ENCODE measurements at regions not wholly inside any gene's neighbourhood (a gene's known extent, or its start where the extent isn't known, plus 50 kb on each side); places are given as distances from the start of the nearest gene placed in this dataset.

DNA sequence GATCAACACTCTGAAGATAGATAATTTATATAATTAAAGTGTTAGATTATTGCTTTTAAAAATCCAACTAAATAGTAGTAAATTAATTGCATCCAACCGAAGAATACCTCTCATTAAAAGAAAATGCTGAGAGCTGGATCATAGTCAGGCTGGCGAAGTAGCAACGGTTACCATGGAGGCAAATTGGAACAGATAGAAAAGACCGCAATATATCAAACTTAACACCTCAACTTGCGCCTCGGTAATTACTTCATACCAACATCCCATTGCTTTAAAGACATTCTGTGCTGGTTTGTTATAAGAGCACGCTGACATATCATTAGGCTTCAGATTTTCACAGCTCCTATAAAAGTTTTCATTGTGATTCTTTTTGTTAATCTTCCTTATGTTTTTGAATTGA is 183.8 kb upstream of the ZC3H15 start:
- Histone ChIP-seq H3K27me3 (no peaks in the 10 kb centered on the region), H3K4me1 (no peaks in the 10 kb centered on the region), H3K36me3 (no peaks in the 10 kb centered on the region), H3K27ac (no peak overlapping the region), H3K9me3 (no peaks in the 10 kb centered on the region), H3K4me3 (no peak overlapping the region)
- no peak for DNase-seq (ENCODE audit: extremely low spot score in 2 of 2)
- intact Hi-C loops (cut with DNase I): no loop called here
- TF ChIP-seq POLR2A (IDR thresholded peaks at IDR 0.05) (no peak), POLR2AphosphoS5 (IDR thresholded peaks at IDR 0.05; ENCODE audit: insufficient read depth in 1 of 2, low read depth in 1 of 2) (no peak)
- TF ChIP-seq, protein P1, sequence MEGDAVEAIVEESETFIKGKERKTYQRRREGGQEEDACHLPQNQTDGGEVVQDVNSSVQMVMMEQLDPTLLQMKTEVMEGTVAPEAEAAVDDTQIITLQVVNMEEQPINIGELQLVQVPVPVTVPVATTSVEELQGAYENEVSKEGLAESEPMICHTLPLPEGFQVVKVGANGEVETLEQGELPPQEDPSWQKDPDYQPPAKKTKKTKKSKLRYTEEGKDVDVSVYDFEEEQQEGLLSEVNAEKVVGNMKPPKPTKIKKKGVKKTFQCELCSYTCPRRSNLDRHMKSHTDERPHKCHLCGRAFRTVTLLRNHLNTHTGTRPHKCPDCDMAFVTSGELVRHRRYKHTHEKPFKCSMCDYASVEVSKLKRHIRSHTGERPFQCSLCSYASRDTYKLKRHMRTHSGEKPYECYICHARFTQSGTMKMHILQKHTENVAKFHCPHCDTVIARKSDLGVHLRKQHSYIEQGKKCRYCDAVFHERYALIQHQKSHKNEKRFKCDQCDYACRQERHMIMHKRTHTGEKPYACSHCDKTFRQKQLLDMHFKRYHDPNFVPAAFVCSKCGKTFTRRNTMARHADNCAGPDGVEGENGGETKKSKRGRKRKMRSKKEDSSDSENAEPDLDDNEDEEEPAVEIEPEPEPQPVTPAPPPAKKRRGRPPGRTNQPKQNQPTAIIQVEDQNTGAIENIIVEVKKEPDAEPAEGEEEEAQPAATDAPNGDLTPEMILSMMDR (IDR thresholded peaks at IDR 0.05): no peak

DNA sequence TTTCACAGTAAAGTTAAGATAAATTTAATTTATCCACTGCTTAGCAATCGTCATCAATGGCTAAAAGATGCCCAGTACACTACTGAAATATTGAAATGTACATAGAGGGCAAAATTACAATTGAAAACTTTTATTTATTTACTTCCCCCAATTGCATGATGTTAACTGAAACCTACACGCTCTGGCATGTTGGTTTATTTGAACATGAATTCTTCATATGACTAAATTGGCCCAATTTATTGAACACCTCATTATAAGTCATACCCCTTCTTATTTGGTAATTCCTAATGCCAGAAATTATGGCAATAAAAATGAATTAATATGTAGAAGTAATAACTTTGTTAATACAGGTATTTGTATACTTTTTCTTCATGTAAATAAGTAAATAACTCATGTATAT is 183.0 kb upstream of the ZC3H15 start:
- Histone ChIP-seq H3K4me1 (no peaks in the 10 kb centered on the region), H3K4me3 (no peak overlapping the region), H3K27me3 (no peaks in the 10 kb centered on the region), H3K27ac (no peak overlapping the region), H3K9me3 (no peaks in the 10 kb centered on the region), H3K36me3 (no peaks in the 10 kb centered on the region)
- no peak for DNase-seq (ENCODE audit: extremely low spot score in 2 of 2)
- TF ChIP-seq POLR2A (IDR thresholded peaks at IDR 0.05): no peak
- no peak for TF ChIP-seq POLR2AphosphoS5 (IDR thresholded peaks at IDR 0.05; ENCODE audit: insufficient read depth in 1 of 2, low read depth in 1 of 2)
- TF ChIP-seq, protein P1 (IDR thresholded peaks at IDR 0.05): no peak
- intact Hi-C loops (cut with DNase I): no loop called here

DNA sequence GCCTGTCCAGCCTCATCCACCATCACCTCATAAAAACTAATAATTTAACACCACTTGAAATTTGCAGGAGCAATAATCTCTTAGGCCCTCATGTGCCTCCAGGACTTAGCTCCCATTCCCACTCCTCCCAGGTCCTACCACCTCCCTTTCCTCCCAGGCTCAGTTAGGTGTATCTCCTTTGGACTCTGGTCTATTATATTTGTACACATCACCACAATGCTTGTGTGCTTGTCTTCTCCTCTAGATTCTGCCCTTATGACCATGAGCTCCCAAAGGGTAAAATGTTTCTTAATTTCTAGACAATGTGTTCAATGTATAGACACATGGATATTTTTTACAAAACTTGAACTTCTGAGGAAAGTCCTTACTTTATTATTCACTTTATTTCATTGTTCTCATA is 182.0 kb upstream of the ZC3H15 start:
- no peaks in the 10 kb centered on the region for H3K9me3 ChIP-seq
- H3K27me3 ChIP-seq: no peaks in the 10 kb centered on the region
- H3K4me1 ChIP-seq: no peaks in the 10 kb centered on the region
- intact Hi-C loops (cut with DNase I): no loop called here
- TF ChIP-seq POLR2AphosphoS5 (IDR thresholded peaks at IDR 0.05; ENCODE audit: insufficient read depth in 1 of 2, low read depth in 1 of 2): no peak
- no peak overlapping the region for H3K27ac ChIP-seq
- no peak overlapping the region for H3K4me3 ChIP-seq
- no peak for DNase-seq (ENCODE audit: extremely low spot score in 2 of 2)
- no peaks in the 10 kb centered on the region for H3K36me3 ChIP-seq

DNA sequence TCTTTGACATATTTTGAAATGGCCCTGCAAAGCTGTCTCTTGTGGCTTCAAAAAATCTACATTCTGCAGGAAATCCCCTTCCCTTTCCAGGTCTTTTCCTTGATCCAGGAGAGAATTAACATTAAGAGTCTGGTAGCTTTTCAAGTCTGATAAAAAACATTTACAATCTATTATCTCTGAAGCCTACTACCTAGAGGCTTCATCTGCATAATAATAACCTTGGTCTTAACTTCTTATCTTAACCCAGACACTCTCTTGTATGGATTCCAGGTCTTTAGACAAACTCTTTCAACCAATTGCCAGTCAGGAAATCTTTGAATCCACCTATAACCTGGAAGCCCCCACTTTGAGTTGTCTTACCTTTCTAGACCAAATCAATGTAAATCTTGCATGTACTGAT is 179.3 kb upstream of the ZC3H15 start:
- Histone ChIP-seq H3K9me3 (no peaks in the 10 kb centered on the region), H3K27me3 (no peaks in the 10 kb centered on the region), H3K4me3 (no peak overlapping the region), H3K36me3 (no peaks in the 10 kb centered on the region), H3K27ac (no peak overlapping the region), H3K4me1 (no peaks in the 10 kb centered on the region)
- TF ChIP-seq, protein P1 (IDR thresholded peaks at IDR 0.05): no peak
- TF ChIP-seq POLR2AphosphoS5 (IDR thresholded peaks at IDR 0.05; ENCODE audit: insufficient read depth in 1 of 2, low read depth in 1 of 2) (no peak), POLR2A (IDR thresholded peaks at IDR 0.05) (no peak)
- intact Hi-C loops (cut with DNase I): no loop called here
- no peak for DNase-seq (ENCODE audit: extremely low spot score in 2 of 2)

DNA sequence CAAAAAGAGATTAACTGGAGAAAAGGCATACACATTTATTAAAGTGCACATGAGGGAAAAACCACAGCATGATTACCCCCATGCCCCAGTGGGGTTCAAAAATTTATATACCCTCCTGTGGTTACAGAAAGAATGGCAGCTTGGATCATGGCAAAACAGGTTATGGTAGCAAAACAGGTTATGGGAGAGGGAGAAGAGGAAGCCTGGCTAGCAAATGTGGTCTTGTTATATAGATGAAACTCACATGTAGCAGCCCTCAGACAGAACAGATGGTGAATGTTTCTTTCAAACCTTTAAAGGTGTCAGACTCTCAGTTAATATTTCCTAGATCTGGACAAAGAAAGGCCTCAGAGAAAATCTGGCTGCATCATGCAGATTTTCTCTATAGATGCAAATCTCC is 178.2 kb upstream of the ZC3H15 start:
- H3K27ac ChIP-seq: no peak overlapping the region
- no peaks in the 10 kb centered on the region for H3K27me3 ChIP-seq
- DNase-seq (ENCODE audit: extremely low spot score in 2 of 2): no peak
- H3K4me1 ChIP-seq: no peaks in the 10 kb centered on the region
- H3K36me3 ChIP-seq: no peaks in the 10 kb centered on the region
- TF ChIP-seq, protein P1 (IDR thresholded peaks at IDR 0.05): no peak
- TF ChIP-seq POLR2A (IDR thresholded peaks at IDR 0.05) (no peak), POLR2AphosphoS5 (IDR thresholded peaks at IDR 0.05; ENCODE audit: insufficient read depth in 1 of 2, low read depth in 1 of 2) (no peak)
- intact Hi-C loops (cut with DNase I): no loop called here
- H3K4me3 ChIP-seq: no peak overlapping the region
- no peaks in the 10 kb centered on the region for H3K9me3 ChIP-seq

DNA sequence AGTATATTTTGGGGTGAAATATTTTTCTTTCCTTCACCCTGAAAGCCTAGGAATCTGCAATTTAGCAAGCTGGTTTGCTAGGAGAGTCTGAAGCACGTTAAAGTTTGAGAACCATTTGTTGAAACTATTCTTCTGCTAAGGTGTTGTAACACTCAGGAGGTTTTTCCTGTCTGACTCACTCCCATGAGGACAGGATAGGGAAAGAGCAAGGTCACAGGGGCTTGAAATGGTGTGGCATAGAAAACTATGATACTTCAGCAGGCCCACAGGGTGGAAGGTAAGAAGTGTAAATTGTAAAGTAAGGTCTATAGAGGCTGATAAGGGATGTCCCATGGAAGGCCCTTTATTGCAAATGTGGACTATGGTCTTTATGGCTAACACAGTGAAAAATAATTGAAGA is 177.7 kb upstream of the ZC3H15 start:
- Histone ChIP-seq H3K27me3 (no peaks in the 10 kb centered on the region), H3K9me3 (no peaks in the 10 kb centered on the region), H3K4me3 (no peak overlapping the region), H3K27ac (no peak overlapping the region), H3K4me1 (no peaks in the 10 kb centered on the region), H3K36me3 (no peaks in the 10 kb centered on the region)
- DNase-seq (ENCODE audit: extremely low spot score in 2 of 2): no peak
- TF ChIP-seq POLR2A (IDR thresholded peaks at IDR 0.05): no peak
- TF ChIP-seq, protein P1 (IDR thresholded peaks at IDR 0.05): no peak
- intact Hi-C loops (cut with DNase I): no loop called here

Data from vagina (tissue), 2 donors.